Keratinocyte (primary cell): ENCODE measurements at regions not wholly inside any gene's neighbourhood (a gene's known extent, or its start where the extent isn't known, plus 50 kb on each side); places are given as distances from the start of the nearest gene placed in this dataset.

Source experiments
- EZH2 ChIP-seq: IDR thresholded peaks from one replicate; pipeline ENCODE4 v1.6.1; 2012; ENCODE audit warnings: inconsistent platforms, mild to moderate bottlenecking, low read length, moderate library complexity
- TF ChIP-seq, protein P1 (sequence below), 3 experiments: IDR thresholded peaks in 1 of 3; conservative IDR thresholded peaks in 1 of 3; optimal IDR thresholded peaks in 1 of 3; 2 replicates in 2 of 3; 3 replicates in 1 of 3; pipeline versions ENCODE3 to v1.5.1; 2011; ENCODE audit warnings: low read length in 3 of 3, mild to moderate bottlenecking in 3 of 3, moderate library complexity in 2 of 3, control low read depth in 1 of 3, inconsistent platforms in 1 of 3; ENCODE audit not compliant: insufficient read depth in 2 of 3; ENCODE audit errors: extremely low read depth in 1 of 3

DNA sequence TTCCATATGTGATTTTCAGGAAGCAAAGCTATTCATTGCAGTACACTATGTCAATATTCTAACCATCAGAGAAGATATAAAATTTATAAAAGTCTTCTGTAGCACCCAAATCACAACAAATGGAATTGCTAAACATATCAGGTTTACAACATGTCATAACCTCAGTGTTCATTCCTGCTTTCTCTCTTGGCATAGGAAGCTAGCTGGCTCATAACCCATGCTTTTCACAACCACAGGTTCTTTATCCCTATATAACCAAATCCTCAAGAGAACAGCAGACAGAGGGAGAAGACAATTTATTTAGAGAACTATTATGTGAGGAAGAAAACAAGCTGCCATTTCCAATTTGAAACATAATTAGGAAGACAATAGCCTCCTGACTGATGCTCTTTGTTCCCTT lies 997.0 kb upstream of the ACVR2A start:
- TF ChIP-seq, protein P1, sequence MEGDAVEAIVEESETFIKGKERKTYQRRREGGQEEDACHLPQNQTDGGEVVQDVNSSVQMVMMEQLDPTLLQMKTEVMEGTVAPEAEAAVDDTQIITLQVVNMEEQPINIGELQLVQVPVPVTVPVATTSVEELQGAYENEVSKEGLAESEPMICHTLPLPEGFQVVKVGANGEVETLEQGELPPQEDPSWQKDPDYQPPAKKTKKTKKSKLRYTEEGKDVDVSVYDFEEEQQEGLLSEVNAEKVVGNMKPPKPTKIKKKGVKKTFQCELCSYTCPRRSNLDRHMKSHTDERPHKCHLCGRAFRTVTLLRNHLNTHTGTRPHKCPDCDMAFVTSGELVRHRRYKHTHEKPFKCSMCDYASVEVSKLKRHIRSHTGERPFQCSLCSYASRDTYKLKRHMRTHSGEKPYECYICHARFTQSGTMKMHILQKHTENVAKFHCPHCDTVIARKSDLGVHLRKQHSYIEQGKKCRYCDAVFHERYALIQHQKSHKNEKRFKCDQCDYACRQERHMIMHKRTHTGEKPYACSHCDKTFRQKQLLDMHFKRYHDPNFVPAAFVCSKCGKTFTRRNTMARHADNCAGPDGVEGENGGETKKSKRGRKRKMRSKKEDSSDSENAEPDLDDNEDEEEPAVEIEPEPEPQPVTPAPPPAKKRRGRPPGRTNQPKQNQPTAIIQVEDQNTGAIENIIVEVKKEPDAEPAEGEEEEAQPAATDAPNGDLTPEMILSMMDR (optimal IDR thresholded peaks at IDR 0.05 in 1 of 3, IDR thresholded peaks at IDR 0.05 in 1 of 3, conservative IDR thresholded peaks at IDR 0.05 in 1 of 3; ENCODE audit: extremely low read depth in 1 of 3, insufficient read depth in 2 of 3, low read length in 3 of 3): no peak
- no peak for TF ChIP-seq EZH2
